ENCODE measurements at regions not wholly inside any gene's neighbourhood (a gene's known extent, or its start where the extent isn't known, plus 50 kb on each side); places are given as distances from the start of the nearest gene placed in this dataset.

DNA sequence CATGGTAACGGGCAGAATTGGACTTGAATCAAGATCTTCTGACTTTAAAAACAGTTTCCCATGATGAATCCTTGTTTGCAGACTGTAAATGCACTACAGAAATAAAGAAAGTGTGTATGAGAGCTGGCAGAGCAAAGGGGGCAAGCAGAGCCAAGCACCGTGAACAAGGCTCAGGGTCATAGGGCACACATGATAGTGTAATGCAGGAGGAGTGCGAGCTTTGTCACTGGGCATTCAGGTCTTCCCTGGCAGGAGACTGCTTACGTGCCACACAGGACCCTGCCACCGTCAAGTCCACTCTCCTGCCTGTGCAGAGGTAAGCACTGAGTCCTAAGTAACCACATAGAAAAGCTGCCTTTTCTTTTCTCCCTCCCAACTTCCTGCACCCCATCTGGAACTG lies 93.1 kb upstream of the NPVF start:
- Histone ChIP-seq H3K4me1 (ENCODE audit: insufficient read depth, low read length, poor library complexity, severe bottlenecking) (no peaks in the 10 kb centered on the region), H3K4me3 (ENCODE audit: low read depth, low read length, poor library complexity, severe bottlenecking) (no peak overlapping the region), H3K9me3 (ENCODE audit: low read depth, low read length, poor library complexity, severe bottlenecking) (no peaks in the 10 kb centered on the region), H3K27me3 (replicated peaks; ENCODE audit: insufficient read depth, low read depth, low read length, poor library complexity) (peaks cover 36% of the 10 kb centered on the region), H3K27ac (ENCODE audit: low read depth, low read length, poor library complexity, severe bottlenecking) (no peak overlapping the region), H3K36me3 (ENCODE audit: insufficient read depth, low read length, poor library complexity, severe bottlenecking) (no peaks in the 10 kb centered on the region)
- intact Hi-C loops (cut with micrococcal nuclease; ENCODE audit: unreplicated experiment), result no loop called here
- TF ChIP-seq CTCF (conservative IDR thresholded peaks at IDR 0.05; ENCODE audit: low read depth, low read length), result no peak
- TF ChIP-seq EZH2 (IDR thresholded peaks at IDR 0.05; ENCODE audit: borderline replicate concordance, low read depth, low read length, poor library complexity, severe bottlenecking), result no peak
- CTCF ChIA-PET, result no interaction called here
- BruUV-seq (replicated peaks), result no TSS peak
- no peak for DNase-seq (ENCODE audit: low spot score)
- POLR2A ChIA-PET (ENCODE audit: low non-redundant PET), result no interaction called here

DNA sequence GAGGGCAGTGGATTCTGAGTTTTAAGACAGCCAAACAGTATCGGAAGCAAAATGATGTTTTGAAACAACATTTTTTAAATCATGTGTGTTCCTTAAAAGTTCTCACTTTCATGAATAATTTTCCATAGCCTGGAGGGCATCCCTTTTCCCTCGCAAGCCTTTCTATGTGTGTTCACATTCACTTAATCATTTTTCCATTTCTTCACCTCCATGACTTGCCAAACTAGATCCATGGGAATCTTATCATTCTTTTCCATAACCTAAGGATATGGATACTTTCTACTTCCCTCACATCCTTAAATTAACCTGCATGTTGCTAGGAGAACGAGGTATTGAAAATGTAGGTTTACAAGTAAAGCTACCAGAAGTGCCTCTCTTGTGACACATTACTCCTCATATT lies 94.2 kb upstream of the NPVF start:
- no peak for DNase-seq (ENCODE audit: low spot score)
- no peaks in the 10 kb centered on the region for H3K4me1 ChIP-seq (ENCODE audit: insufficient read depth, low read length, poor library complexity, severe bottlenecking)
- H3K36me3 ChIP-seq (ENCODE audit: insufficient read depth, low read length, poor library complexity, severe bottlenecking), result no peaks in the 10 kb centered on the region
- CTCF ChIA-PET, result no interaction called here
- TF ChIP-seq EZH2 (IDR thresholded peaks at IDR 0.05; ENCODE audit: borderline replicate concordance, low read depth, low read length, poor library complexity, severe bottlenecking) (no peak), CTCF (conservative IDR thresholded peaks at IDR 0.05; ENCODE audit: low read depth, low read length) (no peak)
- peaks cover 36% of the 10 kb centered on the region for H3K27me3 ChIP-seq (replicated peaks; ENCODE audit: insufficient read depth, low read depth, low read length, poor library complexity)
- intact Hi-C loops (cut with micrococcal nuclease; ENCODE audit: unreplicated experiment), result no loop called here
- BruUV-seq (replicated peaks), result no TSS peak
- H3K27ac ChIP-seq (ENCODE audit: low read depth, low read length, poor library complexity, severe bottlenecking), result no peak overlapping the region
- POLR2A ChIA-PET (ENCODE audit: low non-redundant PET), result no interaction called here
- H3K9me3 ChIP-seq (ENCODE audit: low read depth, low read length, poor library complexity, severe bottlenecking), result no peaks in the 10 kb centered on the region
- H3K4me3 ChIP-seq (ENCODE audit: low read depth, low read length, poor library complexity, severe bottlenecking), result no peak overlapping the region

- peaks cover 15% of the 10 kb centered on the region for H3K27me3 ChIP-seq (replicated peaks; ENCODE audit: insufficient read depth, low read depth, low read length, poor library complexity)
Measured at GRCh38 chr7:25325186-25325757, 97.0 kb upstream of the NPVF start.

More at GRCh38 chr7:25325186-25325757, 97.0 kb upstream of the NPVF start:
- Histone ChIP-seq H3K9me3 (ENCODE audit: low read depth, low read length, poor library complexity, severe bottlenecking) (no peaks in the 10 kb centered on the region), H3K4me3 (ENCODE audit: low read depth, low read length, poor library complexity, severe bottlenecking) (no peak overlapping the region), H3K27ac (ENCODE audit: low read depth, low read length, poor library complexity, severe bottlenecking) (no peak overlapping the region), H3K4me1 (ENCODE audit: insufficient read depth, low read length, poor library complexity, severe bottlenecking) (no peaks in the 10 kb centered on the region), H3K36me3 (ENCODE audit: insufficient read depth, low read length, poor library complexity, severe bottlenecking) (no peaks in the 10 kb centered on the region)
- no peak for DNase-seq (ENCODE audit: low spot score)
- POLR2A ChIA-PET (ENCODE audit: low non-redundant PET), result no interaction called here
- TF ChIP-seq CTCF (conservative IDR thresholded peaks at IDR 0.05; ENCODE audit: low read depth, low read length), result no peak
- intact Hi-C loops (cut with micrococcal nuclease; ENCODE audit: unreplicated experiment), result no loop called here
- no TSS peak for BruUV-seq (replicated peaks)
- CTCF ChIA-PET, result no interaction called here
